ENCODE measurements at regions not wholly inside any gene's neighbourhood (a gene's known extent, or its start where the extent isn't known, plus 50 kb on each side); places are given as distances from the start of the nearest gene placed in this dataset.
"Not testable (repeated sequence)": the region's sequence is repeated elsewhere in the genome, so short reads cannot be mapped to it uniquely, and the experiment has no call there.

DNA sequence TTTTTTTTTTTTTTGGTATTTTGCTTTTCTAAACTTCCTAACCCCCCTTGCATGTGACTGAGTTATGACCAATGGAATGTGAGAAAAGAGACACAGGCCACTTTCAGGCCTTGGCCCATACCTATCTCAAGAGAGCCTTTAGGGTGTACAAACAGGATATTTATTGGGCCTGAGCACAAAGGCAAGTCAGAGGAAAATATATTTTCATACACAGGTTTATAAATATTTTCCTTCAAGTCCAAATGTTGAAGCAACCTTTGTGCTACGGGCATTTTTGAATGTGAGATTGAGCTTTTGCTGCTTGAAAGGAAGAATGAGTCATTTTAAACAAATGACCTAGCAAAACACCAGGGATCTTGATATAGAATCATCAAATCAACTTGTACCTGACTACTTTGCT, 228.6 kb upstream of the E2F7 start:
- no peak for DNase-seq (ENCODE audit: low spot score)

DNA sequence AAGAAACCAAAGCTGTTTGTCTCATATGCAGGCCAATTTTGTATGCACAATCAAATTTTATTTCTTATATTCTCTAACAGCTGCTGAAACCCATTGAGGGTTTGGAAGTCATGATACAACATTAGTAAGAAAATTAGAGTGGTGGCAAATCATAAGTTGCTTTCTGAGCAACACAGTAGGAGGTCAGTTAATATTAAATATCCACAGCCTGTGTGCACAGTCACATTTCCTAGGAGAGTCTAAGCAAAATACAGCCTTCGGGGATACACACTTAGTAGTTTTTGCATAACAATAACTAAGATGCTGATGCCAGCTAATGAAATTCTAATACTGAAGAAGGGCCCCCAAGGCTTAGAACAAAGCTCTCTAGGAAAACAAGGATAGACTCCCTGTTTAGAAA, 209.6 kb upstream of the E2F7 start:
- DNase-seq (ENCODE audit: low spot score): no peak

DNA sequence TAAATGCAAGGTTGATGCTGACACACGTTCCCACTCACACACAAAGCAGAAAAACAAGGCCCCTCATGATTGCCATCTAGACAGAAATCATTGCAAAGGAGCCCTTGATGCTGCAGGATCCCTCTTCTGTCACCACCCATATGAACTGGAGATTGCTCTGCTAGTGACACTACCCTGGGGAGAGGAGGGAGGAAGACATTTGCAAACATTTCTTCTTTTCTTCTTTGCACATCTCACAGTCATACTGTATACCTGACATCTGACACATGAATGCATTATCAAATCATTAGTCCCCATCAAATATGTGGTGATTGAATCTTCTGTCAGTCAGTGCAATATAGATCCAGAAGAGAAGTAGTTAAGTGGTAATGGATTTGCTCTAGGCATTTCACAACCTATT, 208.5 kb upstream of the E2F7 start:
- no peak for DNase-seq (ENCODE audit: low spot score)

DNA sequence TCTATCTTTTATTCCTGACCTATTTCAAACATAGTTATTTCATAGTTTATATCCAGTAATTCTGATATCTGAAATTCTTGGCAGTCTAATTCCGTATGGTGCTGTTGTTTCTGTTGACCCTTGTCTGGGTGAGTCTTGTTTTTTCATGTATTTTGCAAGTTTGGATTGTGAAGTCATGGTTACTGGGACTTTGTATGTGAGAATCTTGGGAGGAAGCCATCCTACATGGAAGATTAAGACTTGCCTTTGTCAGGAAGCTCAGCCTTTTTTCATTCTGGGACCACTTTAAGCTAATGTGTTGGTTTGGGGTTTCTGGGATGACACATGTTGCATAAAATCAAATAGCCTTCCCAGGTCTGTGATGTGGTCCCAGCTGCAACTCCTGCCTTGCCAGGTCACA, 191.6 kb upstream of the E2F7 start:
- peak; percentile 3 for DNase-seq (ENCODE audit: low spot score)

DNA sequence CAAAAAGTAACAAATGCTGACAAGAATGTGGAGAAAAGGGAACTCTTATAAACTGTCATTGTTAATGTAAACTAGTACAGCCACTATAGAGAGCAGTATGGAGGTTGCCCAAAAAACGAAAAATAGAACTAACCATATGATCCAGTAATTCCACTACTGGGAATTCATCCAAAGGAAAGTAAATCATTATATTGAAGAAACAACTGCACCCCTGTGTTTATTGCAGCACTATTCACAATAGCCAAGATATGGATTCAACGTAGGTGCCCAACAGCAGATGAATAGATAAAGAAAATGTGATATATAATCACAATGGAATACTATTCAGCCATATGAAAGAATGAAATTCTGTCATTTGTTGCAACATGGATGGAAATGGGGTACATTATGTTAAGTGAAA, 188.0 kb upstream of the E2F7 start:
- no peak for DNase-seq (ENCODE audit: low spot score)

DNA sequence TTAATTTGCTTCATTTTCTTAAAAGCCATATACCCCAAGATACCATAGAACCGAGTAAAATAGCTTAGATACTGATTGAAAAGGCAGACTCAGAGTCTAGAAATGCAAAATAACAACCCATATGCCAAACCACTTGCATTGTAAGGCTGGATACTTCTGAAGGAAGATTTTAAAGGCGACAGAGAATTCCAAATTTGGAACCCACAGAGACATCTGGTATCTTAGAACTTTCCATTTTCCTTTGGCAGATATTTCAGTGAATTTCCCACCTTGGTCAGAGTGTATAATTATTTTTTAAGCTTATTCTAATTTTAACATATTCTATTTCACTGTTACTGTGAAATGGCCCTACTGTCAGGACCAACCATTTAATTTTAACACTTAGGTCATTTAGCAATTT, 186.4 kb upstream of the E2F7 start:
- no peak for DNase-seq (ENCODE audit: low spot score)

DNA sequence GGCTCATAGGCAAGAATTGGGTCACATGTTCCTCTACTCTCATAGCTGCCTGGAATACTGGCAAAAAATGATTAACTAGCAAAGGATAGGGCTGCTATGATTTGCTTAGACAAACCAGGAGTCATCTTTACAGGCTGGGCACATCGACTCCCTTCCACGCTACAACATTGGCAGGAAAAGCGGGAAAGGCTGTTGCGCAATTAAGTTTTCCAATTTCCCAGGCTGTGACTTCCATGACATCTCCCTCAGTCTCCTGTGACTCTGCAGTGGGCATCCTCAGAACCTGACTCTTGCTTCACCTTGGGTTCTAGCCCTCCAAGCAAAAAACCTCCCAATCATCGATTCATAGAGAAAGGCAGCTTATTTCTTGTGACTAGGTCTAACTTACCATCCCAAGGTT, 184.5 kb upstream of the E2F7 start:
- no peak for DNase-seq (ENCODE audit: low spot score)

DNA sequence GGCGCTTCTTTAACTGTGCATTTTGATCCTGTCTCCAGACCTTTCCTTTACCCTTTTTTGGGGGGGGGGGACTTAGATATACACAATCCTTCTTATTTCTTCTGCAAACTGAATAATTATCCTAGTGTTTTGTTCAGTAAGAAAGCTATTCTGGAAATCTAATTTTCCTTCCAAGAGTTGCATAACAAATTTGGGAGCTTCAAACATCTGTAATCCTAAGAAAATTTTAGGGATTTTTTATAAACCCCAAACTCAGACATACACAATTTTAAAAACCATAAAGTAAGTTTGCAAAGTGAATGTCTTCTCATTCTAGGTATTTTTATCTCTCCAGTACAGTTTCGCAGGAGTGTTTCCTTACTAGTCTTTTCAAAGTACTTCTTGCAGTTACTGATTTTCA, 182.7 kb upstream of the E2F7 start:
- no peak for DNase-seq (ENCODE audit: low spot score)

DNA sequence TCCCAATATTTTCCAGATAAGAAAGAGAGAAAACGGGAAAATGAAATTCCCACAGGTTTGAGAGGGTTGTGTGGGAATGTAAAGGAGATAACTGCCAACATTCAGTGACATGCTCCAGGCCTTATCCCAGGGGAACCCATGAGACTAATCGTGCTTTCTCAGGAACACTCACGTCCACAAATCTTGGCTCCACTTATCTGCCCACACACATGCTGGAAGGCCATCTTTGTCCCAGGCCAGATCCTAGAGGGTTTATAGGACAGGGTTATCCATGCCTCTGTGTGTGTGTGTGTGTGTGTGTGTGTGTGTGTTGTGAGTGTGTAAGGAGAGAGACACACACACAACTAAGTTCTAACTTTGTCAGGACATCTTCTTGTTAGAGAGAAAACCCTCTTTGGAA, 182.2 kb upstream of the E2F7 start:
- DNase-seq (ENCODE audit: low spot score): no peak

DNA sequence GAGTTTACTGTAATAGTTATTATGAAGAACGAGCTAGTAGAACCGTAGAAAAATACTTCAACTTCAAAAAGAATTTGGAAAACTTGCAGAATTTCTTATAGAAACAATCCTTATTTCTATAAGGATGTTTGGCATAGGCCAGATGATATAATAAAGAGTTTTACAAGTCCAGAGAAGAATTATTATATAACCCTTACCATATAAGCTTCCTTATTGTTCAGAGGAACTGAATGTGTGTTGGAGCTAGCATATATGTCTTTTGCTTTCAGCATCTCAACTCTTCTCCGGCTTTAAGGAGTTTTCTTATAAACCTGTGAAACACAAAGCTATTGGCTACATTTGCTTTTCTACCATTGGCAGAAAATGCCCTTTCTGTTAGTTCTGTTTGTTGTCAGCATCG, 178.0 kb upstream of the E2F7 start:
- DNase-seq (ENCODE audit: low spot score): no peak

DNA sequence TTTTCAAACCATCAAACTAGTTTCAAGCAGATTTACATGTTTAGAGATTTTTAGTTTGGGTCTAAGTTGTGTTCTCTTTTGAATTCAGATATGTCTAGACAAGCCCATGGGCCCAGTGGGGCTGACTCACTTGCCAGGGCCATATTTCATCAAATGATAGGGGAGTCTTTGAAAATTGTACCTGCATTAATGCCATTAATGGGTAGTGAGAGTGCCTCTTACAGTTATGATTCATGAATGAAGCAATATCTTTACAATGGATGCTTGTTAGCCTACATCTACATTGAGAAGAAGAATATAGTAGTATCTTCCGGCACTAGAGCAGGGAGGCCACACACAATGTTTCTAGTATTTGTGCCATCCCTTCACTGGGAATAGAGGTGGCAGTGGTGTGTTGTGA, 174.2 kb upstream of the E2F7 start:
- no peak for DNase-seq (ENCODE audit: low spot score)

DNA sequence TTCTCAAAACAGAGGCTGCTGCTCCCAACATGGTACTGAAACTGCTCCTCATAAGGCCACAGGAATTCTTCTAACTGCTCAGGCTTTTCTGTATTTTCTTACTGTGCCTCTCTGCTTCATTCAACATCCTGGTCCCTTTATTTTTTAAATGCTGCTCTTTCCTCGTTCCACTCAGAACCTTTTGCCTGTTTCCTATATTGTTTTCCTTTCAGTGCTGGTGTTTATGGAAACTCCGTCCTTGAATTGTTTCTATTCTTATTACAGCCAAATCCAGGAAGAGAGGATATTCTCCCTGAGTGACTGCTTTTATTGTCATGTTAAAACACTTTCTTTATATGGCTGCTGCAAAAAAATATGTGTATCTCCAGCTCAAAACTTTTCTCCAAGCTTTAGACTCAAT, 173.0 kb upstream of the E2F7 start:
- no peak for DNase-seq (ENCODE audit: low spot score)

DNA sequence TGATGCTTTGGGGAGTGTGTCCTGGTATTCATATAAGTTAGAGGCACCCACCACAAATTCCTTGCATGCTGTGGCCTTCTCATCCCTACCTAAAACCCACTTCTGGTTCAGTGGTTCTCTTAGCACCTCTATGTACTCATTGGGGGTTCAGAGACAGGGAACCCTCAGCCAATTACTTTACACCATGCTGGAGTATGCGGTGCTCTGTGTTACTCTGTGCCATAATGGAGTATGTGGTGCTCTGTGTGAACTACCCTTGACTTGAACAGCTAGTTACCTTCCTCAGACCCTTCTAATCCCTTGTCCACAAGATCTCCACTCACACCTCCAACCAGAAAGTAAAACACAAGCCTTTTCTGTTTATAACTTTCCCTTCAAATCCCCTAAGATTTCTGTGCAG, 172.5 kb upstream of the E2F7 start:
- no peak for DNase-seq (ENCODE audit: low spot score)

DNA sequence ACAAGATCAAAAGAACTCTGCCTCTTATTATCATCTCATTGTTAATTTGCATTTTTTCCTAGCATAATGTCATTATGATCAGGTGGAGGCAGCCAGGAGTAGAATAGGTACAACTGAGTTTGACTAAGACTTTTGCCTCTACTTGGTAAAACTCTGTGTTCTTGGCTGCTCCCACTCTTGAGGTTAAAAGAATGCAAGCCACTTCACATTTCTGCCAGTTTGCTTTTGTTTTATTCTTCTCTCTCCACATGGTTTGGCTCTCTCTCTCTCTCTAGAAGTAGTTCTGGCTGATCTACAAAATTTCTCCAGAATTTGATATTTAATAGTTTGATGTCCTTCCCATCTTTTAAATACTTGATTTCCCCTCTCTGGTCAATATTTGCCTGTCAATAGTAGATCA, 170.7 kb upstream of the E2F7 start:
- DNase-seq (ENCODE audit: low spot score): peak; percentile 51

DNA sequence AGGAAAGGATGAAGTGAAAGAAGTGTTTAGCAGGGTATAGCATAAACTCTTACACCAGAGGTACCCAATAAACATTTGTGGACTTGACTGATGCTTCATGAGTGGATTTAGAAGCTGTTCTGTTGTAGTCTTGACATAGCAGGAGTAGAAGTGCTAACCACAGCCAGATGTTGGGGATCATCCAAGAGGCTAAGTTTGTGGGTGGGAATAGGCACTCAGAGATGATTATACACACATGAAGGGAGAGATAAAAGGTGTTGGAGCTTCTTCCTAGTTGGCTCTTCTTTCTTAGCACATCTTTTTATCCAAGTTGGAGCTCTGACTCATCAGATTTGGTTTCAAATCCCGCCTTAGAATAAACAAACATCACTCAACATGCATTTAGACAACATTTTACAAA, 166.7 kb upstream of the E2F7 start:
- DNase-seq (ENCODE audit: low spot score): peak; percentile 62

DNA sequence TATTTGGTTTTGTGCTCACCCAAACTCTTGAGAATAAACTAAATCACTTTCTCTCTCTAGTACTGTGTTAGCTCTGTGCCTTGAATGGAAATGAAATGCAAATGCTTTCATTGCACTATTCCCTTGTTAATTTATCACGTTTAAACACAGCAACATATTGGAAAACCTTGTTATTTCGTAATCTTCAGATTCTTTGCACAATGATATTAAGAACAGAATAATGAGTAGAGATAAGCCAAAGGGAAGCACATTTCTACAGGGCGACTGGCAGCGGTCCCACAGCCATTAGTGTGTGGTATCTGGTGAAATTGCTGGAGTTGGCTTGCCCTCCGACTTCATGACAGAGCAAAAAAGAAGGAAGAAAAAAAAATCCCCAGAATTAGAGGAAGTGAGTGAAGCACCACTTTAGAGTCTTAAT, 166.1 kb upstream of the E2F7 start:
- peak; percentile 74 for DNase-seq (ENCODE audit: low spot score)

DNA sequence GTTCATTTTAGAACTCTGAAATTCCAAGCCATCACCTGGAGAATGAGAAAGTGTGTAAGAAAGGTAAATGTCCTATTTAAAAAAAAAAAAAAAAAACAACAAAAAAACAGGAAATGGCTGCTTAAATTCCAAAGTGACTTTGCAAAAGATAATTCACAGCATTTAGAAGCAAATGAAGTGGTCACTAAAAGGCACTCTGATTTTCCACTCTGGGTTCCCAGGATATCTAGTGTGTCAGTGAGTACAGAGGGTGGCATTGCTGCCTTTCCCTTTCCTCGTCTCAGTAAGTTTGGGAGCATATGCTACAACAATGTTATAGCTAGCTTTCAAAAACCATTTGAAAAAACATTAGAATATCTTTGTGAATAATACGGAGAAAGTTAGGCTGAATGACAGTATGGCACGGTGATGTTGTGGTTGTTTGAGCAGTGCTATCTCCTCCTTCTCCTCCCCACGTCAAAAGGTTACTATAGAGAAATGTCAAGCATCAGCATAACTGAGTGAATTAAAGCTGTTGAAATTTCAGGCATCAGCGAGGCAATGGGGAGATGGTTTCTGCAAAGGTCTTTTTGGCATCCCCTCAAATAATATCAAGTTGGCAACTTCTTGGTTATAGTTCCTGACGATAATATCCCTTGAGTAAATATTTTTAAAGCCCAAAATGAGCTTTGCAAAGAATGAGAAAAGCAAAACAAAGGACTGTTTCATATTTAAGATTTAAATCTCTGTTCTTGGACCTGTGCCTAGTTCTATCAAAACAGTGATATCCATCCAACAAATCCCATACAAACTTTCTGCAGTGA, 164.5 kb upstream of the E2F7 start:
- DNase-seq (ENCODE audit: low spot score): no peak

DNA sequence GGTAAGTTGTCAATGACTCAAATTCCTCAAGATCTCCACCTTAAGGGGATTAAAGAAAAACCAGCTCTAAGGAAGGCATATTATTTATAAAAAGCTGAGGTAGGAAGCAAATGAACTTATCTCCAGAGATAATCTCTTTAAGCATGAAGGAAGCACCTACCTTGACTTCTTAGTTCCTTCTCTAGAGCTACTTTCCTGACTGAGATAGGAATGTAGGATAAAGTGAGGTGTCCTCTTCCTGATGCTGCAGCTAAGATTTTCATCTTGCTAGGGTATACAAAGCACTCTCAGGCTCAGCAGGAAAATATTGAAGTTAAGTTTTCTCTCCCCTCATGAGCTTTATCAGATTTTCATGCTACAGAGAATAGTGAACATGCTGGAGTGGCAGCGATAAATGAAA, 163.0 kb upstream of the E2F7 start:
- DNase-seq (ENCODE audit: low spot score): no peak

DNA sequence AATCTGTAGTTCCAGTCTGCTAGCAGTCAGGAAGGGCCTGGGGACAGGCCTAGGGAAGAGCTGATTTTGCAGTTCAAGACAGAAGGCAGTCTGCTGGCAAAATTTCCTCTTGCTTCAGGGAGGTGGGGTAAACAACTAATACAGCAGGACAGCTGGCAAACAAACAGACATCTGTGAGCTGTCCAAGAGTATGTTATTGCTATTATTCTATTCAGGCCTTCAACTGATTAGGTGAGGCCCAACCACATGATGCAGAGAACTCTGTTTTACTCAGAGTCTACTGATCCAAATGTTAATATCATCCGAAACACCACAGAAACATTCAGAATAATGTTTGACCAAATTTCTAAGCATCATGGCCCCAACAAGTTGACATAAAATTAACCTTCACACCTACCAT, 161.0 kb upstream of the E2F7 start:
- no peak for DNase-seq (ENCODE audit: low spot score)

DNA sequence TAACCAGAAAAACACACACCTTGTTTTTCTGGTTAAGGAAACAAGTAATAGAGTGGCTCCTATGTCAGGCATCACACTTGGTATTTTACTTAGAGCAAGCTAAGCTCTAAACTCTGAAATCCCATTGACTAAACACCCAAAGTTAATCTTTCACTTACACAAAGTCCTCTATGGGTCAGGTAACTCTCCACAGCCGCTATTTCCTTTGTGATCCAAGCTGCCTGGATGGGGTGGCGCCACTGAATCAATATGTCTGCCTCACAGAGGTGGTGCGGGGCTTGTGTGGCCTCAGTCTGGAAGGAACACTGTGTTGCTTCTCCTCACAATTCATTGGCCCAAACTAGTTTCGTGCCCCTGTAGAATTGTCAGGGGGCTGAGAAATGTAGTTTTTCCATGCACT, 160.0 kb upstream of the E2F7 start:
- no peak for DNase-seq (ENCODE audit: low spot score)

DNA sequence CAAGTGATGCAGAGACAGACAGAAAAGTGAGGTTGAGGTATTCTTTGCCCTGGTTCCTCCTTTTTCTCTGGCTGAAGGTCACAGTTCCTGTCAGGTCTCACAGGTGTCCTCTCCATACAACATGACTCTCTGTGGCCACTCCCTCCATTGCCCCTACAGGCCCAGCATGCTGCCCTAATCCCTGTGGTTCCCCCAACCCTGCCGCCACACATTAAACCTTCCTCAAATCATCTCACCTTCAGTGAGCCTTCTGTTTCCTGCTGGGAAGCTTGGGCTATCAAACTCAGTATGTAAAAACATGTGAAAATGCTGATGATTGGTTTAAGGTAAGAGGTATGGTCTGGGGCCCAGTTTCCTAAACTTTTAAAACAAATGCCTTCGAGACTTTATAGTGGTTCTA, 159.0 kb upstream of the E2F7 start:
- DNase-seq (ENCODE audit: low spot score): no peak

DNA sequence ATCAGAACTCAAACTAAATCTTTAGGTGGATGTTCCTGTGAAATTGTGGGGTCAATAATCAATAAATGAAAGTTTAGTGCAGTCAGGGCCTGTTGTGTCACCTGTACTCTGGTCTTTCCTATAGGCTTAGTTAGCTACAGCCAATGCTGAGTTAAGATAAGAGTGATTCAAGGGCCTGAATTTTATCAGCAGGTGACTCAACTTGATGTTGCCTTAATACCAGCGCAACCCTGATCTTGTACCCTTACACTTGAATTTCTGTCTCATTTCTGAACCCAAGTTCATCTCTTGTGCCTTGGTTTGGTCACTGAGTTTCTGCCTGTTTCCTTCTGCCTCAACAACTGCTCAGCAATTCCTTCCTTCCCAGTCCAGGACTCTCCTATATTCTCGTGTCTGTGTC, 157.0 kb upstream of the E2F7 start:
- DNase-seq (ENCODE audit: low spot score): no peak

DNA sequence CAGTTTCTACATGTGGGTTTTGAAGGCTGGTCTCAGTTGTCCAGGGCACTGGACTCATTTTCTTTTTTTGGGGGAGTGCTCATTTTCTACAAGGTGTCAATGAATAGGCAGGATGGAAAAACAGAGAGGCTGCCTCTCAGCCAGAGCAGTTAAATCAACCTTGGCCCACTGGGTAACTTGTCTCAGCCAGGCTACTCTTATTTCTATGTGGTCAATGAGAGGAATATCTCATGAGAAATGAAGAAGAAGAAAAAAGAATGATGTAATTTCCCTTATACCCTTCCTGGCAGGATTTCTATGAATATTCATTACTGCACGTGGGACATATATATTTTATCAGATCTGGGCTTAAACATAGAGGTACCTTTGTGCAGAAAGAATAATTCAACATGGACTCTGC, 155.2 kb upstream of the E2F7 start:
- DNase-seq (ENCODE audit: low spot score): no peak

DNA sequence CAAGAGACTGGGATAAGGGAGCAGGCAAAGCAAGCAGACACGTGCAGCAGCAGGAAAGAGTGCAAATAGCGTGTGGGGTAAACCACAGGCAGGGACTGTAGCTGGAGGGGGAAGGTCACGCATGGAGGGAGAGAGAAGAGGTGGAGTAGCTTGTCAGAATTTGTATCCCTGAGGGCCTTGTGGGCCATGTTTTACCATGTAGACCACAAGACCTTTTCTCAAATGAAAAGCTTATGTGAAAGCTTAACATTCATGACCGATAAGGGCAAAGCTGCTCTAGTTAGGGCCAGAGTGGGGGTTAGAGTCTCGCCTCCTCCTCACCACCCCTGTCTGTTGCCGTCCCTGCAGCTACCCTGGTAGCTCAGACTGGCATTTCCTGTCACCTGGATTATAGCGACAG, 152.9 kb upstream of the E2F7 start:
- no peak for DNase-seq (ENCODE audit: low spot score)

DNA sequence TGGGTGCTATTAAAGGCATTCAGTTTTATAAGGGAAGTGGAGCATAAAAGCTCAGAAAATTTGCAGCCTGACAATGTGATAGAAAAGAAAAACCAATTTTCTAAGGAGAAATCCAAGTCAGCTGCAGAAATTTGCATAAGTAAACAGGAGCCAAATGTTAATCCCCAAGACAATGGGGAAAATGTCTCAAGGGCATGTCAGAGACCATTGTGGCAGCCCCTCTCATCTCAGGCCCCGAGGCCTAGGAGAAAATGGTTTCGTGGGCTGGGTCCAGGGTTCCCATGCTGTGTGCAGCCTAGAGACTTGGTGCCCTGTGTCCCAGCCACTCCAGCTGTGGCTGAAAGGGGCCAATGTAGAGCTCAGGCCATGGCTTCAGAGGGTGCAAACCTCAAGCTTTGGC, 150.8 kb upstream of the E2F7 start:
- not testable (repeated sequence) for DNase-seq (ENCODE audit: low spot score)
